ENCODE measurements at regions not wholly inside any gene's neighbourhood (a gene's known extent, or its start where the extent isn't known, plus 50 kb on each side); places are given as distances from the start of the nearest gene placed in this dataset.

- H3K36me3 ChIP-seq (replicated peaks; ENCODE audit: control insufficient read depth, insufficient read depth, low read length), result no peaks in the 10 kb centered on the region
- H3K4me3 ChIP-seq (ENCODE audit: insufficient read depth, low read depth, low read length), result no peak overlapping the region
- DNase-seq, result no peak
- H3K27me3 ChIP-seq (ENCODE audit: control insufficient read depth, insufficient read depth, low read length), result no peaks in the 10 kb centered on the region
Measured at GRCh38 chr1:23639460-23640095, 52.0 kb upstream of the RPL11 start.

- no peak for DNase-seq
- H3K36me3 ChIP-seq (replicated peaks; ENCODE audit: control insufficient read depth, insufficient read depth, low read length), result no peaks in the 10 kb centered on the region
- H3K27me3 ChIP-seq (ENCODE audit: control insufficient read depth, insufficient read depth, low read length), result no peaks in the 10 kb centered on the region
- no peak overlapping the region for H3K4me3 ChIP-seq (ENCODE audit: insufficient read depth, low read depth, low read length)
Measured at GRCh38 chr1:23638786-23639241, 52.8 kb upstream of the RPL11 start.

GRCh38 chr1:23638188-23638619 lies 53.4 kb upstream of the RPL11 start:
- no peaks in the 10 kb centered on the region for H3K36me3 ChIP-seq (replicated peaks; ENCODE audit: control insufficient read depth, insufficient read depth, low read length)
- no peak overlapping the region for H3K4me3 ChIP-seq (ENCODE audit: insufficient read depth, low read depth, low read length)
- no peaks in the 10 kb centered on the region for H3K27me3 ChIP-seq (ENCODE audit: control insufficient read depth, insufficient read depth, low read length)
- no peak for DNase-seq

DNA sequence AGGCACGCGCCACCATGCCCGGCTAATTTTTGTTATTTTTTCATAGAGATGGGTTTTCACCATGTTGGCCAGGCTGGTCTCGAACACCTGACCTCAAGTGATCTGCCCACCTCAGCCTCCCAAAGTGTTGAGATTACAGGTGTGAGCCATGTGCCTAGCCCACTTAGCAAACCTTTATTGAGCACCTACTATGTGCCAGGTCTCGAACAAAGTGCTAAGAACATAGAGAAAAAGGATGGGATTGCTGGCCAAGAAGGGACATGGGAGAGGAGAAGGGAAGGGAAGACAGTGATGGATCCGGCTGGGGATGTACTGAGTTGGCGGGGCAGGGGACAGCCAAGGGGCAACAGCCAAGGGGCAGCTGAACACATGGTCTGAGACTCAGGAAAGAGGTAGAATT lies 55.6 kb upstream of the RPL11 start:
- no peaks in the 10 kb centered on the region for H3K27me3 ChIP-seq (ENCODE audit: control insufficient read depth, insufficient read depth, low read length)

GRCh38 chr1:23634840-23635651 lies 56.6 kb upstream of the RPL11 start:
- Histone ChIP-seq H3K4me3 (ENCODE audit: insufficient read depth, low read depth, low read length) (no peak overlapping the region), H3K36me3 (replicated peaks; ENCODE audit: control insufficient read depth, insufficient read depth, low read length) (no peaks in the 10 kb centered on the region), H3K27me3 (ENCODE audit: control insufficient read depth, insufficient read depth, low read length) (no peaks in the 10 kb centered on the region)
- DNase-seq, result peak; percentile 88

More for the DNA sequence above, 55.6 kb upstream of the RPL11 start:
- H3K4me3 ChIP-seq (ENCODE audit: insufficient read depth, low read depth, low read length), result no peak overlapping the region
- DNase-seq, result no peak
- H3K36me3 ChIP-seq (replicated peaks; ENCODE audit: control insufficient read depth, insufficient read depth, low read length), result no peaks in the 10 kb centered on the region

- no peak for DNase-seq
- no peaks in the 10 kb centered on the region for H3K27me3 ChIP-seq (ENCODE audit: control insufficient read depth, insufficient read depth, low read length)
Measured at GRCh38 chr1:23634518-23634839, 57.1 kb upstream of the RPL11 start.

DNA sequence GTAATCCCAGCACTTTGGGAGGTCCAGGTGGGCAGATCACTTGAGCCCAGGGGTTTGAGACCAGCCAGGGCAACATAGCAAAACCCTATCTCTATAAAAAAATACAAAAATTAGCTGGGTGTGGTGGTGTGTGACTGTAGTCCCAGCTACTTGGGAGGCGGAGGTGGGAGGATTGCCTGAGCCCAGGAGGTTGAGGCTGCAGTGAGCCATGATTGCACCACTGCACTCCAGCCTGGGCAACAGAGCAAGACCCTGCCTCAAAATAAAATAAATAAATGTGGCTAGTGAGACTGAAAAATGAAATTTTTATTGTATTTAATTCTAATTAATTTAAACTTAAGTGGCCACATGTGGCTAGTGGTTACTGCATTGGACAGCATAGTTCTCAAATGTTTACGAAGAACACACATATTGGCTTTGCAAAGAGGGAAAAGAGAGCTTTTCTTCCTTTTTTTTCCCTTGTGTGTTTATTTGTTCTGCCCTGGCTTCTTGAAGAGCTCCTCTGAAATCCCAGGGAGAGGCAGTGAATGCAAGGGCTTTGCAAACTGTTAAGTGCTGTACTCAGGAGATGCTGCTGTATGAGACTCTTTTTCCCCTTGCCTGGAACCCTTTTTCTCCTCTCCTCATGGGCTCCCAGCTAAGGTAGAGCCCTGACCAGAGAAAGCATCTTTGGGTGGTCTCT lies 59.0 kb upstream of the RPL11 start:
- no peak for DNase-seq
- Histone ChIP-seq H3K36me3 (replicated peaks; ENCODE audit: control insufficient read depth, insufficient read depth, low read length) (no peaks in the 10 kb centered on the region), H3K4me3 (ENCODE audit: insufficient read depth, low read depth, low read length) (no peak overlapping the region), H3K27me3 (ENCODE audit: control insufficient read depth, insufficient read depth, low read length) (no peaks in the 10 kb centered on the region)

More at GRCh38 chr1:23634518-23634839, 57.1 kb upstream of the RPL11 start:
- no peak overlapping the region for H3K4me3 ChIP-seq (ENCODE audit: insufficient read depth, low read depth, low read length)
- no peaks in the 10 kb centered on the region for H3K36me3 ChIP-seq (replicated peaks; ENCODE audit: control insufficient read depth, insufficient read depth, low read length)

DNA sequence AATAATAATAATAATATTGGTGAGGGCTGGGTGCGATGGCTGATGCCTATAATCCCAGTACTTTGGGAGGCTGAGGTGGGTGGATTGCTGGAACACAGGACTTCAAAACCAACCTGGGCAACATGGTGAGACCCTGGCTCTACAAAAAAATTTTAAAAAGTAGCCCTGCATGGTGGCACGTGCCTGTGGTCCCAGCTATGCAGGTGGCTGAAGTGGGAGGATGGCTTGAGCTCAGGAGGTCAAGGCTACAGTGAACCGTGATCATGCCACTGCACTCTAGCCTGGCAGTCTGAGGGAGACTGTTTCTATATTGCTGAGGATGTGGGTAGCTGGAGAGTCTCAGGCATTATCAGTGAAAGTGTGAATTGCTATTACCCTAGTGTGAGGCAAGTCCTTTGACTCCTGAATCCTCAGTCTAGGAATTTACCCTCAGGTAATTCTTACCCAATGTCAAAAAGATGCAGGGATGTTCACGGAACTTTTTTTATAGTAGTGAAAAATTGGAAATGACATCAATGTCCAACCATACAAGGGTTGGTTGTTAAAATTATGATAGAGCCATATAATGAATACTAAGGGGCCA lies 61.8 kb upstream of the RPL11 start:
- no peaks in the 10 kb centered on the region for H3K27me3 ChIP-seq (ENCODE audit: control insufficient read depth, insufficient read depth, low read length)
- no peaks in the 10 kb centered on the region for H3K36me3 ChIP-seq (replicated peaks; ENCODE audit: control insufficient read depth, insufficient read depth, low read length)
- no peak for DNase-seq
- no peak overlapping the region for H3K4me3 ChIP-seq (ENCODE audit: insufficient read depth, low read depth, low read length)

- no peak for DNase-seq
- no peak overlapping the region for H3K4me3 ChIP-seq (ENCODE audit: insufficient read depth, low read depth, low read length)
- no peaks in the 10 kb centered on the region for H3K27me3 ChIP-seq (ENCODE audit: control insufficient read depth, insufficient read depth, low read length)
- H3K36me3 ChIP-seq (replicated peaks; ENCODE audit: control insufficient read depth, insufficient read depth, low read length), result no peaks in the 10 kb centered on the region
Measured at GRCh38 chr1:23628951-23629387, 62.6 kb upstream of the RPL11 start.

- Histone ChIP-seq H3K36me3 (replicated peaks; ENCODE audit: control insufficient read depth, insufficient read depth, low read length) (no peaks in the 10 kb centered on the region), H3K27me3 (ENCODE audit: control insufficient read depth, insufficient read depth, low read length) (no peaks in the 10 kb centered on the region), H3K4me3 (ENCODE audit: insufficient read depth, low read depth, low read length) (no peak overlapping the region)
- no peak for DNase-seq
Measured at GRCh38 chr1:23627069-23627735, 64.4 kb upstream of the RPL11 start.

DNA sequence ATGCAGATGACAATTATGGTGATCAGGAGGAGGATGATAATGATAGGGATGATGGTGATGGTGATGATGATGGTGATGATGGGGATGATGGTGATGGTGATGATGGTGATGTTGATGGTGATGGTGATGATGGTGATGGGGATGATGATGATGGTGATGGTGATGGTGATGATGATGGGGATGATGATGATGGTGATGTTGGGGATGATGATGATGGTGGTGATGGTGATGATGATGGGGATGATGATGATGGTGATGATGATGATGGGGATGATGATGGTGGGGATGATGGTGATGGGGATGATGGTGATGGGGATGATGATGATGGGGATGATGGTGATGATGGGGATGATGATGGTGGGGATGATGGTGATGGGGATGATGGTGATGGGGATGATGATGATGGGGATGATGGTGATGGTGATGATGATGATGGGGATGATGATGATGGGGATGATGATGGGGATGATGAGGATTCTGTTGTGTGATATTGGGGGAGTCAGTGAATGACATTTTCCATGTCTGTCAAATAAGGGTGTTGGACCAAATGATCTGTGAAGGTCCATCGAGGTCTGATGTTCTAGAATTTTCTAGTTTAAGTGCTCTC lies 65.6 kb upstream of the RPL11 start:
- no peak for DNase-seq
- H3K27me3 ChIP-seq (ENCODE audit: control insufficient read depth, insufficient read depth, low read length), result 0 out of 2 replicates have a peak, but pooled peaks cover 2% of the 10 kb centered on the region
- H3K4me3 ChIP-seq (ENCODE audit: insufficient read depth, low read depth, low read length), result no peak overlapping the region
- no peaks in the 10 kb centered on the region for H3K36me3 ChIP-seq (replicated peaks; ENCODE audit: control insufficient read depth, insufficient read depth, low read length)

- DNase-seq, result no peak
- peaks cover 6% of the 10 kb centered on the region for H3K27me3 ChIP-seq (ENCODE audit: control insufficient read depth, insufficient read depth, low read length)
Measured at GRCh38 chr1:23625459-23625858, 66.1 kb upstream of the RPL11 start.

DNA sequence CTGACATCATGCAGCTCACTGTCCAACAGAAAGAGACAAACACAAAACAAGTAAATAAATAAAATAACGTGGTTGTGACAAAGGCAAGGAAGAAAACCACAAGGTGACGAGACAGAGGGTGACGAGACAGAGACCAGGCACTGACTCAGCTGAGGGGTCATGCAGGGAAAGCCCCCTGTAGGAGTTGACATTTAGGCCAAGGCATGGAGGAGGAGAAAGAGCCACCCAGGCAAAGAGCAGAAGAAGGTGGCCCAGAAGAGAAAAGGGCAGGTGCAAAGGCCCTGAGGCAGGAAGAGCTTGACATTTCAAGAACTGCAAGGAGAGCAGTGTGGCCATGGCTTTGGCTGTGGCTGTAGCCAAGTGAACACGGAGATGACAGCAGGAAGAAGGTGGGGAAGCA lies 65.1 kb upstream of the ID3 start:
- Histone ChIP-seq H3K27me3 (ENCODE audit: control insufficient read depth, insufficient read depth, low read length) (peaks cover 14% of the 10 kb centered on the region), H3K4me3 (ENCODE audit: insufficient read depth, low read depth, low read length) (no peak overlapping the region), H3K36me3 (replicated peaks; ENCODE audit: control insufficient read depth, insufficient read depth, low read length) (no peaks in the 10 kb centered on the region)
- DNase-seq, result no peak

More at GRCh38 chr1:23625459-23625858, 66.1 kb upstream of the RPL11 start:
- no peaks in the 10 kb centered on the region for H3K36me3 ChIP-seq (replicated peaks; ENCODE audit: control insufficient read depth, insufficient read depth, low read length)
- no peak overlapping the region for H3K4me3 ChIP-seq (ENCODE audit: insufficient read depth, low read depth, low read length)

- H3K27me3 ChIP-seq (ENCODE audit: control insufficient read depth, insufficient read depth, low read length), result peaks cover 24% of the 10 kb centered on the region
- H3K4me3 ChIP-seq (ENCODE audit: insufficient read depth, low read depth, low read length), result no peak overlapping the region
- no peak for DNase-seq
- no peaks in the 10 kb centered on the region for H3K36me3 ChIP-seq (replicated peaks; ENCODE audit: control insufficient read depth, insufficient read depth, low read length)
Measured at GRCh38 chr1:23622284-23622683, 63.0 kb upstream of the ID3 start.

Data from H7 (cell line).